Hypothalamus (tissue), 51 donors: ENCODE measurements at regions not wholly inside any gene's neighbourhood (a gene's known extent, or its start where the extent isn't known, plus 50 kb on each side); places are given as distances from the start of the nearest gene placed in this dataset.

Source experiments
- DNase-seq, 51 donors: peaks; one replicate each; lab custom pipeline; 2025; lab: John Stamatoyannopoulos, UW

DNA sequence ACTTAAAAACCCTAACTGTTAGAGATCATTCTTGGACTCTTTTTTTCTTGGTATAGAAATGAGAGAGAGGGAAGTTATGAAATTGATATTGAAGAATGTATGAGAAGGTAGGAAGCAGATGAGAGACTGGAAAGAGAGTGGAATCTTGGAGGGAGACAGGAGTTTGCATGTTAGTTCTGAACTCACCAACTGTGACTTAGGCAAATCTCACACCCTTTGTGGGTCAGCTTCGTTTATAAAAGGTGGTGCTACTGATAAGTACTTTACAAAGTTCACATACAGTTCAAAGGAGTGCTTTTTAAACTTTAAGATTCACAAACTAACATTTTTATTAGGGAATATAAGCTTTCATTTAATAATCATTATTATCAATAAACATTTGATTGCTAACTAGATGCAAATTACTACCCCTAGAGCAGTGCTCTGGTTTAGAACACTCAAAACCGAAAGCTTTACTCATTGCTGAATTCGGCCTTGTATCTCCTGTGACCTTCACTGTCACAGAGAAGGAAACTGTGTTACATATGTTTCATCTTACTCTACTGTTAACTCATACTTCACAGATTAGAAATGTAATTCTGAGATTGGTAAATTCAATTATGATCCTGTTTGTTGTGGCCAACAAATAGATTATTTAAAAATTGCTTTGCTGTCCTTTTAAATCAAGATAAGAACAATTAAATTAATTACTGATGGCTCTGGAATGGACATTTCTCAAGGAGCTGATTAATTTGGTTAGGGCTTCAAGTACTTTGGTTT, 143.2 kb downstream of the RMI1 start:
- no peak for DNase-seq

- no peak for DNase-seq
Observed at GRCh38 chr9:84125046-84125445, 144.4 kb downstream of the RMI1 start.

DNA sequence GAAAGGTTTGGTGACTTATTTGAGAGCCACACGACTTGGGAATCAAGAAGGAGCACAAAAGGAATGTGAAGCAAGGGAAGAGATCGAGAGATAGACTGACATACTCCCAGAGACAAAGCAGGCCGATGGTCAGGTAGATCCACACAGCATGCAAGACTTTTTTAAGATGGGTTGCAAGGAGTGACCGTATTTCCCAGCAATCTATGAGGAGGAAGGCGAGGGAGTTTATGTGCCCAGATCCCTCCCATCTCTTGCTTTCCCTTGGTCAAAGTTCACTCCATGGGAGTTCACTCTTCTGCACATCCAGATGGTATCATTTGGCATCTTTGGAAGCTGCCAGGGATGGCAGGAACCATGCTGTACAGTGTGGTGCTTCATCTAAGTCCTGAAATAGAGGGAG, 148.9 kb downstream of the RMI1 start:
- DNase-seq, result no peak

DNA sequence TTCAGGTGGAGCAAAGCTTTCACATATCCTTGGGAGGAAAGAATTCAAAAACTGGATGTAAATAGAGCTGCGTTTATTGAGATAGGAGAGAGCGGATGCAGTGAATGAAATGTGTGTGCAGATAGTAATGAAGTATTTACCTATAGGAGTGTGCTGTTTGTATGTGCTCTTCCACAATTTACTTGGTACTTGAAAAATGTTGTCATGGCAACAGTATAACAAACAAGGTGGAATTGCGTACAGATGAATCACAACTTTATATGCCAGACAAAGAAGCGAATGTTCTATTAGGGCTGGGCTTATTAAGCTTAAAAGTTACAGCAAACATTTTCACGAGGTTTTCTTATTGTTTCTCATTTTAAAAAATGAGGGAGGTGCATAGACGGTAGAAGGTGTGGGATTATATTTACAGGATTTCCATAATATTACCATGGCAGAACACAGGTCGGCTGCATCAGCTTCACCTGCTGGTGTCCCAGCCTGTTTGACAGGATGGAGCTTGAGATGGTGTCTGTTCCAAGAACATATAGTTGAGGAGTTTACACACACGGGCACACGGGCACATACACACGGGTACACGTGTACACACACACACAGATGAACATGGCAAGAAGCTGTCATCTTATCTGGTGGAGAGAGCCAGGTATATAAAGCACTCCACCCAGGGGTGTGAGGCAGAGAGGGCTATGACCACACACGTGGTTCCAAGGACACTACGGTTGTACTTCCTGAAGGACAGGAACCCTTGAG, 155.7 kb downstream of the RMI1 start:
- DNase-seq, result no peak

- peak in 2 of 51 donors; percentile 9 to 14 for DNase-seq
Observed at GRCh38 chr9:84137968-84138367, 157.4 kb downstream of the RMI1 start.

- DNase-seq, result no peak
Observed at GRCh38 chr9:84138541-84138940, 157.9 kb downstream of the RMI1 start.

DNA sequence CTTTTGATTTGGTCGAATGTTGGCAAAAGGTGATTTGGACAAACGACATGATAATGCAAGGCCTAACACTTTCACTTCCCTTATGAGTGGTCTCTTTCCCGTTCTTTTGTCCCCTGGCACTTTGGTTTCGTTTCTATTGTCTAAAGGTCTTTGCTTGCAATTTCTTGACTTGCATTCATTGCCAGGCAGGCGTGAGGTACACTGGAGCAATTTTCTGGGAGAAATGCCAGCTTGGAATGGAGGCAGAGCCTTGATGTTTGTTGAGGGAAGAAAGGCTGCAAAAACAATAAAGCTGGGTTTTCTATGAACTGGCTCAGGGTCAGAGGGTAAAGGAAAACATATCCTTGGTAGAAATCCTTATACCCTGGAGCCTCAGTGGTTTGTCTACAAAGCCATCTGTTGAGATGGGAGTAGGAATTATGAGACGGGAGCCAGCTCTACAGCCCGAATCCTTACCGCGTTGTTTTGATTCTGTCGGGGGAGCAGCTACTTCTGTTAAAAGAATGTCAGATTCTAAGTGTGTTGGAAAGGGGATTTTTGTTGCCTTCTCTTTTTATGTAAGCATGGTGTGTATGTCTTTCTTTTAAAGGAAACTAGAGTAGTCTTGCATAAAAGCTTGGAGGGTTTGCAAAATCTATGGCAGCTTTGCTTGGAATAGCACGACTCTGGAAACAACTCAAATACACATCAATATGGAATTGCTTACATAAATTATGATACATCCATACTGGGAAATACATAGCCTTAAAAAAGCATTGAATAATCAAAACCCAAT, 158.9 kb downstream of the RMI1 start:
- peak in 29 of 51 donors; percentile 1 to 70 (median 29) for DNase-seq

DNA sequence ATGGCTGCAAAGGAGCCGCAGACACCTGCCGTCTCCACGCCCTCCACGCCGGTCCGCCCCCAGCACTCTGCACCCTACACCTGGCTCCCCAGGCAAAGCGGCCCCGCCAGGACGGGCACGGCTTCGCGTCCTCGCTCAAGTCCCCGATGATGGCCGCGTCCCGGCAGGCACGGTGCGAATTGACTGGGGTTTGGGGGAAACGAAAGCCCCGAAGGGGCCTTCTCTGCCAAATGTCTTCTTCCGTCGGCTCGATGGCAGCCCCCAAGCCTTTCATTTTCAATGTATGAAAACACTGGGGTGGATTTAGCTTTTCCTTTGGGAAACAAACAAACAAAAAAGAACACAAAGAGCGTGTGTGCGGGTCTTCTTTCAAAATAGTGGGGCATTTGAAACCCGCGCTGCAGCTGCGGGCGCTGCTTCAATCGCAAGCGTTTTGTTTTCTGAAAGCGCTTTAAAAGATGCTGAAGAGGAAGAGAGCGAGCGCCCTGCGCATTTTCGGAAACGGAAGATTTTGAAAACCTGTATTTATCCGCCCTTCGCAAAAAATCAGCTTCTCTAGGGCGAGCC, 160.0 kb downstream of the RMI1 start:
- DNase-seq, result peak in 22 of 51 donors; percentile 3 to 56 (median 19)

DNA sequence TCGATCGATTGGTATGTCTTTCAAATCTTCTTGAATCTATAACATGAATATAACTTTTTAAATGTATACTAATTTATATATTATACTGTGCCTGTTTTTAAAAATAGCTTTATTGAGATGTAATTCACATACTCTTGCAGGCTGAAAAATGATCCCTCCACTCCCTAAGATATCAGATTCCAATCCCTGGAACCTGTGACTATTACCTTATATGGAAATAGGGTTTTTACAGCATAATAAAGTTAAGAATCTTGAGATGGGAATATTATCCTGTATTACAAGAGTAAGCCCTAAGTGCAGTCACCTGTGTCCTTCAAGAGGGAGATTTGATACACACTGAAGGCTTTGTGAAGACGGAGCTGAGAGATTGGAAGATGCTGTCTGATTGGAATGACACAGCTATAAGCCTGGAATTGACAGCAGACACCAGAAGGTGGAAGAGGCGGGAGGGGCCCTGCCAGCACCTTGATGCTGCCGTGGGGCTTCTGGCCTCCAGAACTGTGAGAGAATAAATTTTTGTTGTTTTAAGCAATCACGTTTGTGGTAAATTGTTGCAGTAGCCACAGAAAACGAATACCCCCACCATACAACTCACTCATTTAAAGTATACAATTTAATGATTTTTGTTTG, 161.3 kb downstream of the RMI1 start:
- DNase-seq, result no peak

DNA sequence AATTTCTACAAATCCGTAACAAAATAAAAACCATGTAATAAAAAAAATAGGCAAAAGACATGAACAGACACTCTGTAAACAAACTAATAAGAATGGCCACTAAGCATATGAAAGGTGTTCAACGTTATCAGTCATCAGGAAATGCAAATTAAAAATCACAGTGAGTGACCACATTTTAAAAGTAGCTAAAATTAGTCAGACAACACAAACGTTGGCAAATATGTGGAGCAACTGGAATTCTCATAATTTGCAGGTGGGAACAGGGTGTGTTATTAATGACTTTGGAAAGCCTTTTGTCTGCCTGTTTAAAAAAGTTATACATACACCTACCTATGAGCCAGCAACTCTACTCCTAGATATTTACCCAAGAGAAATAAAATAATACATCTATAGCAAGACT, 164.4 kb downstream of the RMI1 start:
- no peak for DNase-seq

DNA sequence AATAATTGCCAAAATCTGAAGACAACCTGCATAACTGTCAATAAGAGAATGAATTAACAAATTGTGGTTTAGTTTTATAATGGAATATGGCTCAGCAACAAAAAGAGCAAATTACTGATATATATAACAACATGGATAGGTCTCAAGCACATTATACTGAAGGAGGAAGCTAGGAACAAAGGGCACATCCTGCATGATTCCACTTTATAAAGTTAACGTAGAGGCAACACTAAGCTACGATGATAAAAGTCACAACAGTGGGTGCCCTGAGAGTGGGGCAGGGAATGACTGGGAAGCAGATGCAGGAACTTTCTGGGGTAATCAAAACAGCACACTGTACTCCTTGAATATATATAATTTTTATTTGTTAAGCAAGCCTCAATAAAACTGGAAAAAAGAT, 165.2 kb downstream of the RMI1 start:
- DNase-seq, result no peak

DNA sequence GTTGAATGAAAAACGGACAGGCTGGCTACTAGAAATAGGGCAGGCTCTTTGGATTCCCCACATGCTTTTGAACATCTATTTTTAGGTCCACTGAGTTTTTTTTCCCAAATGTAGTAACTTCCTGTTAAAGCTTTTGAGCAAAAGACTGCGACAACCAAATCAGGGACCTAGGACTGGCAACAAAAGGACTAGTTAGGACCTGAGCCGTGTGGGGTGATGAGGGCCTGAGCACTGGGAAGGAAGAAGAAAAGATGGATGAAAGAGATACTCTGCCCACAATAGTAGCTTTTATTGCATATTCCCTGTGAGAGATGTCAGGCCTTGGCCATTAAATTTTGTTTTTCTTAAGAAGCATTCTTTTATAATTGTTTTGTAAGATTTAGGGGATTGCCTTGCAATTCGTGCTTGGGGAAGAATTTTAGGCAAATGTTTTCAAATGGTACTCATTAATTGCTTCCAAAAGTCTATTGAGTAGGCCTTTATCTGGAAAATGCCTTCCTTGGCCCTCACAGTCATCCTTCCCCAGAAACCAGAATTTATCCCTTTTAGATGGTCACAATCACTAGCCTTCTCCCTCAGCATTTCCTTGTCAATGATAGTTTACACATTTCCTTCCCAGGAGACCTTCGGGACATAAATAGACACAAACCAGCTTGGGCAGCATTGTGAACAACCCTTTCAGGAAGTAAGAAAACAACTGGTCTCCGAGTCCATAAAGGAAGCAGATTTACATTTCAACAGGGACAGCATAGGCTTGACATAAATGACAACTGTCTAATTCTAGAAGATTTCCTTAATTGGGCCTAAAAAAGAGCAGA, 166.5 kb downstream of the RMI1 start:
- DNase-seq, result no peak

DNA sequence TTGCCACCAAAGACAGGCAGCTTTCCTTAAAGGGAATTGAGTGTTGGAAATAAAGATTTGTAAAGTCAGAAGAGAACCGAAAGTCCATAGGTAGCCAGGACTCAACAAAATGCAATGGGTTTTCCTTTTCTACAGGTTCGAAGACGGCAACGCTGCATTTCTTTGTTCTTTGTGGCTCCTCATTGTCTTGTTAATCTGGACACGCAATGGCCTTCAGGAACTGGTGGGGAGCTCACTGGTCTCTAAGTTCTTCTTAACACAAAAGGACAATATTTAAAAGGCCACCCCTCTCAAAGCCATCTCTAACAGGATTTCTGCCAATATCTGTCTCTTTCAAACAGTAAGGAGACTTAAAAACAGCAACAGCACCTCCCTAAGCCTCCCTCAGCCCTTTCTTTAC, 170.6 kb downstream of the RMI1 start:
- no peak for DNase-seq

DNA sequence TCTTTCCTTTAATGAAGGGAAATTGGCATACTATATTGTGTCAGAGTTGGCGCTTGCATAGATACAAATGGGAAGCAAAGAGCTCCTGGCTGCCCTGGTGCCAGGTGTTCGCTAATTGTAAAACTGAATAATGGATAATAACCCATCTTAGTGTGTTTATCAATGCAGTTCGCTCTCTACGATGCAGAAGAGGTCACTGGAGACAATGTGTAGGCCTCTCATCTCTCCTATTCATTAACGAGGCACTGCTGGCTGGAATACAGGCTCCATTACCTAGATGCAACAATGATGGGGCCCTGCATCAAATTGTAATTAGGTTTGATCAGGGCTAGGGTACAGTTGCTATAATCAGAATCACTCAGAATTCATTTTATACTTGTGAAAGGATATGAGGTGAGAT, 171.0 kb downstream of the RMI1 start:
- no peak for DNase-seq

- DNase-seq, result no peak
Observed at GRCh38 chr9:84152204-84152603, 171.6 kb downstream of the RMI1 start.

GRCh38 chr9:84153885-84154284, 173.3 kb downstream of the RMI1 start:
- no peak for DNase-seq

DNA sequence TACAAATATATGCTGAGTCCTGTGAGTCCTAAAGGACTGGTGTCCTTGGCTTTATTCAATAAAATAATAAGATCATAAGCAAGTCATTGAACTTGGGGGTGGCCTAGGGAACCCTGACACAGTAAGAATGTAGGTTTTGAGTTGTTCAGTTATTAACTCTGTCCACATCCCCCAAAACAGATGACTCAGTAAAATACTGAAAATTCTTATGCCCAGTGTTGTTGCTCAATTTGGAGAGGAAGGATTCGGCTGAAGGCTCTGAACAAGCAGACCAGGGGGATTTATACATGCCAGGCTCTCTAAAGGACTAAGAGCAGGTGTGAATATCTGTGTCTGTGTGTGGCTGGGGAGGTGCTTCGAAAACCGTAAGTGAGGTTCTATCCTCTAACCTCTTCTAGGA, 173.7 kb downstream of the RMI1 start:
- DNase-seq, result no peak

DNA sequence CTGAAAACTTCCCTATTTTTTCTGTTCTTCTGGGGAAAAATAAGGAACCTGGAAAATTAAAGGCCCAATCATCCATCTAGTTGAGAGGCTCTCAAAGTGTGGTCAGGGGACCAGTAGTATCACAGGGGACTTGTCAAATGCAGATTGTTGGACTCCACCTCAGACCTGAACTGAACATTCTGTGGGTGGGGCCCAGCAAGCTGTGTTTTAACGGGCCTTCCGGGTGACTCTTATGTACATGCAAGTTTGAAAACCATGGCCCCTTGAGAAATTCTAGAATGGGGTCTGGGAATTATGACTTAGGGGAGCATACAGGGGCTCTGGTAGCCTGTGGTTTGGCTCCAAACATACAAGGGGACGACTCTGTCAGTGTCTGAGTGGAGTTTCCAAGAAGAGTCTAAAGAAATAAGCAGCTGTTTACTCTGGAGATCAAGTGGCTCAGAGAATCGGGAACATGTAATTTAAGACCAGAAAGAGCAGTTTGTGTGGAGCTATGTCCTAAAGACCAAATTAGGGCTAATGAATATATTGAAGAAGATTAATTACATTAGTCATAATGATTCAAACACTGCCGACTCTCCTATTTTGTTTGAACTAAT, 177.4 kb downstream of the SLC28A3 start:
- DNase-seq, result no peak

GRCh38 chr9:84166891-84167290, 173.7 kb downstream of the SLC28A3 start:
- DNase-seq, result no peak
